PC-3 (cell line): ENCODE measurements at regions not wholly inside any gene's neighbourhood (a gene's known extent, or its start where the extent isn't known, plus 50 kb on each side); places are given as distances from the start of the nearest gene placed in this dataset.

ENCODE experiments used
- CTCF ChIP-seq: fragments of 300-600 bp; sonication (generic); conservative IDR thresholded peaks from 2 replicates; pipeline ENCODE4 v1.5.1; 2017; ENCODE audit warnings: antibody characterized with exemption, low read depth, mild to moderate bottlenecking, low read length
- EZH2phosphoT487 ChIP-seq: fragments of 300-600 bp; sonication (generic); IDR thresholded peaks from 2 replicates; pipeline ENCODE4 v1.6.1; 2018; ENCODE audit warnings: mild to moderate bottlenecking, antibody characterized with exemption, low read length, borderline replicate concordance

GRCh38 chrX:69066021-69066757 is 99.1 kb downstream of the PJA1 start:
- TF ChIP-seq CTCF = no peak
- TF ChIP-seq EZH2phosphoT487 = no peak
